GM12892 (cell line): ENCODE measurements at regions not wholly inside any gene's neighbourhood (a gene's known extent, or its start where the extent isn't known, plus 50 kb on each side); places are given as distances from the start of the nearest gene placed in this dataset.

Source experiments
- DNase-seq: peaks from one replicate; pipeline ENCODE4 v3.0.0; 2011; ENCODE audit not compliant: insufficient read length
- FAIRE-seq: peaks from 2 replicates; lab custom pipeline; 2011; peaks lifted over from hg19 to GRCh38; lab: Jason Lieb, UNC
- POLR2A ChIP-seq: IDR thresholded peaks from 2 replicates; pipeline ENCODE4 v1.6.1; 2011; ENCODE audit warnings: low read depth, low read length, control low read depth
- POLR2AphosphoS5 ChIP-seq: IDR thresholded peaks from 2 replicates; pipeline ENCODE4 v1.6.1; 2011; ENCODE audit warnings: low read depth, low read length, control low read depth
- TAF1 ChIP-seq: IDR thresholded peaks from 2 replicates; pipeline ENCODE4 v1.6.1; 2011; ENCODE audit warnings: low read depth, mild to moderate bottlenecking, control low read depth, low read length, borderline replicate concordance

- TF ChIP-seq POLR2AphosphoS5 (no peak), POLR2A (no peak), TAF1 (no peak)
- FAIRE-seq, result no peak
- no peak for DNase-seq
These were observed 105.7 kb upstream of the TMEM161B start for GRCh38 chr5:88374391-88374790.

GRCh38 chr5:88370824-88371223, 102.2 kb upstream of the TMEM161B start:
- no peak for TF ChIP-seq POLR2A
- no peak for TF ChIP-seq TAF1
- TF ChIP-seq POLR2AphosphoS5, result no peak
- DNase-seq (no peak), FAIRE-seq (no peak)

GRCh38 chr5:88368201-88368600, 99.6 kb upstream of the TMEM161B start:
- DNase-seq (no peak), FAIRE-seq (no peak)
- TF ChIP-seq POLR2AphosphoS5, result no peak
- TF ChIP-seq POLR2A, result no peak
- TF ChIP-seq TAF1, result no peak

- TF ChIP-seq TAF1 (no peak), POLR2AphosphoS5 (no peak), POLR2A (no peak)
- FAIRE-seq (no peak), DNase-seq (no peak)
These were observed 96.3 kb upstream of the TMEM161B start for GRCh38 chr5:88364991-88365390.

- TF ChIP-seq TAF1, result no peak
- no peak for TF ChIP-seq POLR2AphosphoS5
- TF ChIP-seq POLR2A, result no peak
- FAIRE-seq (no peak), DNase-seq (no peak)
These were observed 86.9 kb upstream of the TMEM161B start for GRCh38 chr5:88355490-88356050.

GRCh38 chr5:88325868-88326267, 57.2 kb upstream of the TMEM161B start:
- no peak for DNase-seq

GRCh38 chr5:88322785-88323184, 54.1 kb upstream of the TMEM161B start:
- no peak for TF ChIP-seq TAF1
- TF ChIP-seq POLR2A, result no peak
- FAIRE-seq (no peak), DNase-seq (no peak)

More at GRCh38 chr5:88325868-88326267, 57.2 kb upstream of the TMEM161B start:
- TF ChIP-seq TAF1 (no peak), POLR2AphosphoS5 (no peak), POLR2A (no peak)
- no peak for FAIRE-seq
